H1 (cell line): ENCODE measurements at regions not wholly inside any gene's neighbourhood (a gene's known extent, or its start where the extent isn't known, plus 50 kb on each side); places are given as distances from the start of the nearest gene placed in this dataset.

Experiments
- CHD7 ChIP-seq: fragments of 300-600 bp; sonication (generic); IDR thresholded peaks from 2 replicates; pipeline ENCODE4 v1.7.1; 2012; ENCODE audit warnings: low read length, moderate library complexity, mild to moderate bottlenecking, inconsistent platforms; ENCODE audit not compliant: insufficient replicate concordance
- NRF1 ChIP-seq: IDR thresholded peaks from 2 replicates; pipeline ENCODE4 v1.6.1; 2011; ENCODE audit warnings: mild to moderate bottlenecking, low read depth, low read length, improper control_type of control experiment
- TAF1 ChIP-seq: IDR thresholded peaks from 2 replicates; pipeline ENCODE4 v1.6.1; 2011; ENCODE audit warnings: mild to moderate bottlenecking, low read depth, low read length

GRCh38 chr5:128681764-128682592 is 143.9 kb upstream of the FBN2 start (continued):
- TF ChIP-seq CHD7 (peak; percentile 29), NRF1 (no peak), TAF1 (no peak)
